DMS153 (cell line): ENCODE measurements at regions not wholly inside any gene's neighbourhood (a gene's known extent, or its start where the extent isn't known, plus 50 kb on each side); places are given as distances from the start of the nearest gene placed in this dataset.
"Not testable (repeated sequence)": the region's sequence is repeated elsewhere in the genome, so short reads cannot be mapped to it uniquely, and the experiment has no call there.

Experiments used
- DNase-seq: peaks from one replicate; lab custom pipeline; 2025; lab: John Stamatoyannopoulos, UW

DNA sequence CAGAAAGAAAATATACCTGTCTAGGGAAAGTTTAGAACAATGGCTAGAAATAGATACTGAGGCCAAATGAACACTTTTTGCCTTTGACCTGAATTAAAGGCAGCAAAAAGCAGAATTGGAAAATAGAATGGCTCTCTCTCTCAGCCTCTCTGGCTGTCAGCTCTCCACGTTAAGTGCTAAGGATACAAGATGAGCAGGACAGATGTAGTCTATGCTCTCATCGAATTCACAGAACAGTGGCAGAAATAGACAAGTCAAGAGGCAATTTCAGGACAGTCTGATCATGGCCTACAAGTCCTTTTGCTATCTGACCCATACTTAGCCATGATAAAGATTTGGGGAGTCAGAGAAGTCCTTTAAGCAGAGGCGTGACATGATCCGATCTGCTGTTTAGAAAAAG, 120.2 kb upstream of the CREB1 start:
- DNase-seq, result no peak

DNA sequence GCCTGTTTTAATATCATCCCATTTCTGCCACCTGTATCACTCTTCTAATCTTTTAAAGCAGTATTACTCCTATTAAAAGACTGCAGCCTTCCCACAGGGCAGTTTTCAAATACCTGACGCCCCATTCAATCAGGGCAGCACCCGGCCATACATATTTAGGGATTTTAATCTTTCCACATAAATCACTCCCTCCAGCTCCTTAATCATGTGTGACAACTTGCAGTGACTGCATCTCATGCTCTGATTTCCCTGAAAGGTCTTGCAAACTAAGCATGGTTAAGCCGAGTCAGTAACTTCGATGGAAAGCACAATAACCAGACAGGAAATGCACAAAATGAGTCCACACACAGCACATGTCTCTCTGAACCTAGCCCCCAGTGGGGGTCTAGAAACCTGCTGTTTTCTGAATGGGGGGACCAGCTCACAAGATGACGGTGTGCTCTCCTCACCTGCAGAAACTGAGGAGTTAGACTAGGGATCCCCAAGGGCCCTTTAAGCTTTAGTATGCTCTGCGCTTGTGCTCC, 116.9 kb upstream of the CREB1 start:
- no peak for DNase-seq

GRCh38 chr2:207413376-207413907, 116.3 kb upstream of the CREB1 start:
- no peak for DNase-seq

GRCh38 chr2:207416111-207416510, 113.7 kb upstream of the CREB1 start:
- no peak for DNase-seq

DNA sequence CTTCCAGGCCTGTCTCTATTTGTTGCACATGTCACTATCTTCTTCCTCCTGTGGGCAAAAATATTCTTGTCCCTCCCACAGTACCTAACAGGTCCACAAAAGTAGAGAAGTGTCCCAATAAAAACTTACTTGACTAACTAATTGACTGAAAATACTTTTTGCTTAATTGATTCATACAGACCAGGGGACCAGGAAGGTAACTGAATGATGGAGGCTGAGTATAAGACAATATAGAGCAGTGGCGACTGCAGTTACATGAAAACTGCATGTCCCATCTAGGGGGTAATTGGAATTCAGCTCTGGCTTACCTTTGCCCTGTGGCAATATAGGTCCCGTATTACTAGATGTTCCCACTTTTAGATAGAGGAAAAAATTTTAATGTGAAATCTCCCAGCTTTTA, 112.9 kb upstream of the CREB1 start:
- no peak for DNase-seq

GRCh38 chr2:207417301-207417718, 112.5 kb upstream of the CREB1 start:
- no peak for DNase-seq

- DNase-seq, result no peak
Measured at GRCh38 chr2:207418419-207418818, 111.3 kb upstream of the CREB1 start.

- no peak for DNase-seq
Measured at GRCh38 chr2:207419331-207419730, 110.4 kb upstream of the CREB1 start.

- no peak for DNase-seq
Measured at GRCh38 chr2:207421671-207422070, 108.1 kb upstream of the CREB1 start.

DNA sequence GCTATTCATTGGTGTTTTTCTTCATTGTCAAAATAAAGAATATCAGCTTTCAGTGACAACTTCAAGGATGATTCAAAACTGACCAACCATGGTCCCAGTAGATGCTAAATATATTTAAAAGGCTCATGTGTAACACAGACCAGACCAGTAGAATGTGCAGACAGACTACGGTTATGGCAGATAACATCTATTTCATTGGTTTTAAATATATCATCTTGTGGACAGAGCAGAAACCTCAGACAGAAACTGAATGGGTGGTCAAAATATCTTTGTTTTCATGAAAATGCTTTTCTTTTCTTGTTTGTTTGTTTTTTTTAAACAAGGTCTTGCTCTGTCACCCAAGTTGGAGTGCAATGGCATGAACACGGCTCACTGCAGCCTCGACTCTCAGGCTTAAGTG, 107.4 kb upstream of the CREB1 start:
- DNase-seq, result no peak

- DNase-seq, result no peak
Measured at GRCh38 chr2:207423886-207424285, 105.9 kb upstream of the CREB1 start.

DNA sequence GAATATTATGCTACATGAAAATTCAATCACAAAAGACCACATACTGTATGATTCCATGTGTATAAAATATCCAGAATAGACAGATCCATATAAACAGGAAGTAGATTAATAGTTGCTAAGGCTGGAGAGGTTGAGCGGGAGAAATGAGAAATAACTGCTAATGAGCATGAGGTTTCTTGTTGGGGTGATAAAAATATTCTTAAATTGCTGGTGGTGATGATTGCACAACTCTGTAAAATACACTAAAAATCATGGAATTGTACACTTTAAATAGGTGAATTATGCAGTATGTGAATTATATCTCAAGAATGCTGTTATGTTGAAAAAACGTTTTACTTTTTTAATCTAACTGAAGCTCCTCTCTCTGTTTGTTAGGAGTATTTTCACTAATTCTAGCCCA, 101.8 kb upstream of the CREB1 start:
- DNase-seq, result no peak

DNA sequence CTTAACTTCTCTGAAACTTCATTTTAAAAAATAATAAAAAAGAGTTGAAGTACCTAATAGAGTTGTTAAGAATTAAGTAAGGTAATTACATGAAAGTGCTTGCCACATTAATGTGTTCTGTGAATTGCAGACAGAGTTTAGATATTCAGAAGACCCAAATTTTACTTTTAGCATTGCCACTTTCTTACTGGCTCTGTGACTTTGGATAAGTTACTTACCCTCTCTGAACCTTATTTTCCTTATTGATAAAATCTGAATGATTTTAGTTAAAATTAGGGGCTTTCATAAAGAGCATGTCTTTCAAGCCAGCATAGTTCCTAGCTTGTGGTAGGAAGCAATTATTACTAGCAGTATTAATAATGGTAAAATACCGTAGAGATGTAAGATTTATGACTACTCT, 101.2 kb upstream of the CREB1 start:
- no peak for DNase-seq

DNA sequence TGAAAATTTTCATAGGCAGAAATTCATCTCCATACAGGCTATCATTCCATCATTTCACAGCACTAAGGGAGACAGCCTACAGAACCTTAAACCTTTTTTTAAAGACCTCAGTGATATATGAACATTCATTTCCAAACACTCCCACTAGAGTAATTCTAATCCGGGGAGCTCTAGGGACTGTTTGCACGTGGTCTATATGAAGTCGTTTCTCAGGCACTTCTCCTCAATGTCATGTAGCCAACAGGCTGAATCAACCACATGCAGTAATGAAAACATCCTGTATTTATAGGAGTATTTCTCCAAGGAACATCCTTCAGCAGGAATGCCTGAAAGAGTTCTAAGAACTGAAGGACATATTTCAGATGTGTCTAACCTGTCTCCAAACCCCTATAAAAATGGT, 97.3 kb upstream of the CREB1 start:
- DNase-seq, result no peak

DNA sequence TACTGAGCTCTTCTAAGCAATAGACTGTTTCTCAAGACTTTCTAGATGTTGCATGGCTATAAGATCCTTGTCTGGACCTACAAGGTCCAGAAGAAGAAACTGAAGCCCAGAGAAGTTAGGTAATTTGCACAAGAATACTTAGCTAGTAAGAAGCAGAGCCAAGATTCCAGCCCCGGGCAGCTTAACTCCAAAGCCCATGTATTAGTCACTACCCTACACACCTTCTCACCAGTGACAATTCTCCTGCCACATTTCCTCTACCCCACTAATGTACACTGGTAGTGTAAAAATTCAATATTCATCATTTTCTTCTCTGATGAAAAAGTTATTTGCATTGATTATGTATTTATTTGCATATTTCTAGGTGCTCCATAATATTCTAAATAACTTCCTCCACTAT, 95.5 kb upstream of the CREB1 start:
- no peak for DNase-seq

DNA sequence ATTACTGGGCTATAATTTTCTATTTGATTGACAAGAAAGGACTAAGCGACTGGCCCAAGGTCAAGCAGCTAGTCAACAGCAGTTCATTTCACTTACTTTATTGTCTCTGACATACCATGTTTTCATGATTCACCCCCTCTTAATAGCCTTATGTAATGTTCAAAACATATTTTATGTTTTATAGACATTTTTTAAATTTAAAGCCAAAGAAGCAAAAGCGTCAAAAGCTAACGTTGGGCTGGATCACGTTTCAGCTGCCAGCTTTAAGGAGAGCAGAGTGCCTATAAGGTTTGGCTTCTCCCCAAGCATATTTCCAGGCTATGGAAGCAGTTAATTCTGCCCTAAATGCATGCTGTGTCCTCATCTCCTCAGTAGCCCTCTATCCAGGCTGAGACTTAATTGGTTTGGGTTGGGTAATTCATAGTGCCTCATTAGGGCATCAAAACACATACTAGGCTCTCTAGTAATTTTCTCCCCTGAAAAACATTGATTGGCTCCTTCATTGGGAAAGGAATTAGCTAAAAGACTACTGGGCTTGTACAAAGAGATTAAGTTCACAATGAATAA, 94.8 kb upstream of the CREB1 start:
- no peak for DNase-seq

DNA sequence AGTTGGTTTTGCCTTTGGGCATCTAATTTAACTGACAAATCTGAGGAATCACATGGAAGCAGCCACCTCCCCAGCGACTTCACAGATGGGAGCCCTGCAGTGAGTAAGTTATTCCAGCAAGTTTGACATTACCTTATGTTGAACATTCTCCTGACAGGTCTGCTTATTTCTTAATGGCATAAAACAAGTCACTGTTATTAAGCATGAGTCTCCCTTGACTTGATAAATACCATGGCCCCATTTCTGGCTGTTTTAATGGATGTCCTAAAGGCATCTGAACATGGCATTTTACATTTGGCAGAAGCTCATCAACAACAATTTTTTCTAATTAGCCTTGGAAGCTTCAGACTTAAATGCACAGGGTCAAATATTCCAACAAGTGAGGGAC, 92.6 kb upstream of the CREB1 start:
- no peak for DNase-seq

DNA sequence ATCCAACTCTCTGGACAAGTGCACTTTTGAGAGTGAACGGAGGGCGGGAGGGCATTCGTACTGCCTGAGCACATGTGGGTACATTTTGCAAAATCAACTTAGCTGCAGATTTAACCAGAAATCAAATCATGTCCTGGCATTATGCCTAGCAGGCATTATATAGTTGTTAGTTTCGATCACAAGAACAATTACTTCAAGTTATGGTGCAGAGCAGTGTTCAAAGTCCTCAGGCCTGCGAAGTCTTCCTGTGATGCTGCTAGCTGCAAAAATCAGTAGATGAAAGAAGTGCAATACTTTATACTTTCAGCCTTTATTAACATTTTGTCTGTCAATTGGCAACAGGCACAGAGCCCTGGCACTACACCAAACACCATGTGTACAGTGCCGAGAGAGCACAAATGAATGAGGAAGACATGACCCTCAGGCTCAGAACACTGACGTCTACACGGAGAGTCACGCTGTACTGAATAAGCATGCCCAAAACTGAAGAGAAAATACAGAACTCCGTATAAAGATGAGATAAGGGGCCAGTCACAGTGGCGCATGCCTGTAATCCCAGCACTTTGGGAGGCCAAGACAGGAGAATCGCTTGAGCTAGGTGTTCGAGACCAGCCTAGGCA, 92.1 kb upstream of the CREB1 start:
- no peak for DNase-seq

DNA sequence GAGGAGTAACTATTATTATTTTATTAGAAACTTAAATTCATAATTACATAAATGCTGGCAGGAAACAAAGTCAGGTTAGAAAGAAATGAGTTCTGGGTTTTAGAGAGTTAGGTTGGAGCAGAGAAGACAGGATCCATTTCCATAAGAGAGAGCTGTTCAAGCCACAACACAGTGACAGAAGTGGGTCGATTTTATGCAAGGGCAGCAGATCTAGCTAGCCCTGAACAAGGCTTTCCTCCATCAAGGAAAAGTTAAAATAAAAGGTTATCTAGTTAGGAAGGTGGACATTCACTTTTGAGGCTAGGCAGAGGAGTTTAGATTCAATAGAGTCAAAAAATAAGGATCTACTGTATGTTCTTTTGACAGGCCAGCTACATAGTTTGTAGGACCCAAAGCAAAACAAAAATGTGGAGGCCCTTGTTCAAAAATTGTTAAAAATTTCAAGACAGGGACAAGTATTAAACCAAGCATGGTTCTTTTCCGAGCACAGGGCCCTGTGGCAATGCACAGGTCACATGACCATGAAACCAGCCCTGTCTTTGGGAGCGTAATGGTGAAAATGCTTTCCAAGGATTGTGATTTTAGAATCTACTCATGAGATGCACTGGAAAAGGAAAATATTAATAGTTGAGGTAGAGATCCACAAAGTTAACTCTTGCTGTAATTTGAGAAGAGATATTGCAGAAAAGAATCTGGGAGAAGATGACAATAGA, 91.2 kb upstream of the CREB1 start:
- no peak for DNase-seq

DNA sequence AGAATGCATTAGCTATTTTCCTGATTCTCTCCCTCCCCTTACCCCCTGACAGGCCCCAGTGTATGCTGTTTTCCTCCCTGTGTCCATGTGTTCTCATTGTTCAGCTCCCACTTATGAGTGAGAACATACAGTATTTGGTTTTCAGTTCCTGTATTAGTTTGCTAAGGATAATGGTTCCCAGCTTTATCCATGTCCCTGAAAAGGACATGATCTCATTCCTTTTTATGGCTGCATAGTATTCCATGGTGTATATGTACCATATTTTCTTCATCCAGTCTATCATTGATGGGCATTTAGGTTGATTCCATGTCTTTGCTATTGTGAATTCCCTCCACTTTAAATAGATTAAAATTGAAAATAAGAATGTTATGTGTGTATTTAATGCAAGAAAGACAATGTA, 89.9 kb upstream of the CREB1 start:
- not testable (repeated sequence) for DNase-seq

DNA sequence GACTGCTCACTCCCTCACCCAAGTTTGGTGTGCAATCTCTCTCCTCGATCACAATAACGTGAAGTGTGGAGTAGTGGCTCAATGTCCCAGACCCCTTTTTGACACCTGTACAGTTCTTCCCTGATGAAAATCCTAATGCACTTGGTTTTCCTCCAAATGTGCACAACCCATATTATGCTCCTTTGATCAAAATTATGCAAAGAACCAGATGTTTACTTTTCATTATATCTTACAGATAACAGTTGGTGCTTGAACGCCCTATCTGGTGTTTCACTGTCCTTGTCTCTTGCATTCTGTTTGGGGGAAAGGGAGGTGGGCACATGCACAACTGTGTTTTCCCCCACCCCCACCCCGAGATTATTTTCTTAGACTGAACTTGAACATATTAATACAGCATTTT, 85.0 kb upstream of the CREB1 start:
- DNase-seq, result no peak

DNA sequence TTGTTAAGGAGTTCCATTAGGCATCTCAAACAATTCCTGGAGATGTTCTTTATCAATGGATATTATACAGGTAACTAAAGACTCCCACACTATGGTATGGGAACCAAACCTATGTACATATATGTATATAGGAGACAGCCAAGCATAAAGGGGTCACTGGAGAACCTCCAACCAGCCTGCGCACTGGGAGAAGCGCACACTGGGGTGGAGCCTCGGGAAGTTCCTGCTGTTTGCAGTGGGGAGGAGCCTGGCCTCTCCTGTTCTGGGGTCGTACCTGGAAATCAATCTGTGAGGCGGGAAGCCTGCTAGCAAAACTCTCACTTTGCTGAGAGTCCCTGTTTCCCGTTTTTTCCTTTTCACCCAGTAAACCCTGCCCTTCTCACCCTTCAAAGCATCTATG, 83.1 kb upstream of the CREB1 start:
- no peak for DNase-seq

GRCh38 chr2:207448006-207448405, 81.8 kb upstream of the CREB1 start:
- no peak for DNase-seq
